Activated CD8-positive, alpha-beta memory T cell treated with anti-CD3 and anti-CD28 coated beads, Interleukin-2, amount 50 U/mL, for 1 hour (primary cell): ENCODE measurements at regions not wholly inside any gene's neighbourhood (a gene's known extent, or its start where the extent isn't known, plus 50 kb on each side); places are given as distances from the start of the nearest gene placed in this dataset.
"Not testable (repeated sequence)": the region's sequence is repeated elsewhere in the genome, so short reads cannot be mapped to it uniquely, and the experiment has no call there.

Source experiments
- DNase-seq: peaks from one replicate; pipeline ENCODE4 v3.0.0-alpha.2; 2020; ENCODE audit errors: extremely low read depth

DNA sequence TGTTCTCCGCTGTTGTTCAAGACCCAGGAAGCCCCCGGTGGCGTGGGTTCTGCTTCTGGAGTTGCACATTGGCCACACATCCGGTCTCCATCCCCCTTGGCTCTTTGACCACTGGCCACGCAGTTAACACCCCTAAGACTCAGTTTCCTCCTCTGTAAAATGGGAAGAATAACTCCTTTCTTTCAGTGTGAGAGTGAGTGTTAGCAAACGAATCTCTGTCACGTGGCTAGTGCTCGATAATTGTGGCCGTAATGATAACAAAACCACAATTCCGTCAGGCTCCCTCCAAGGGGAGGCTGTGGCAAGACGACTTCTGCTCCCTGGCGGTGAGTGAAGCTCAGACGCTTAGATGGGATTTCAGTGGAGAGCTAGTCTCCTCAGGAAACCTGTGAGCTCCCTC lies 315.2 kb upstream of the B3GAT1 start:
- no peak for DNase-seq

DNA sequence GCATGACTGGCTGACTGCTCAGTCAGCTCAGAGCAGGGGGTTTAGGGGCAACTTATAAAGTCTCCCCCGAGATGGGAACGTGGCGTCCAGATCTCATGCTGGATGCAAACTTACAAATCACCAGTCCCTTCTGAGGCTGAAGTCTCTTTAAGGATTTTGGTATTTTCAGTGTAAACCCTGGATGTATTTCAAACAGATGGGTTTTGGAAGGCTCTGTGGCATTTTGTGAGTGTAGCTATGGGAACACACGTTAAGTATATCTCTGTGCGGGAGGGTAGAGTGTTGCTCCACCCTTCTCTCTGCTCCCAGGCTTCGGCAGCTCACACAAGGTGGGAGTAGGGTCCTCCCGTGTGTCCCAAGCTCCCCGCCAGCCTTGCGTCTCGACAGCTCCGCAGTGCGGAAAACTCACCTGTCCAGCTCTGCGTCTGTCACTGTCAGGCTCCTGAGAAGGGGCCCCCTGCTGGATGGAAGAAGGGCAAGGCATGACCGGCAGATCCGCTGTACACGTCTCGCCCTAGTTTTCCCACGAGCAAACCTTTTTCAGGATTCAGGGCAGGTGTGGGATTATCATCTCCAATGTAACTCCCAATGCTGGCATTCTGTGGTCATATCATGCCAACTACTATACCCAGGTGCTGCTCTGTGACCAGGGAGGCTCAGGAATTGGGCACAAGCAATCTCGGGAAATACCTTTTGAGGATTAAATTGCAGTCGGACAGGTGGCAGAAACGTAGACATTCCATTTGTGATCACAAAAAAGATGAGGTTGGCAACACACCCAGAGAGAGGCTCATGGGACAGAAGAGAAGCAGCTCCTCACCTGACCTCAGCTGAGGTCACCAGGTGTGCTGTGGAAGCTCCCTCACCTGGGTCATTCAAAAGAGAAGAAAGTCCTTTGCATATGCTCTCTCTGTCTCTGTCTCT lies 313.9 kb upstream of the B3GAT1 start:
- no peak for DNase-seq

DNA sequence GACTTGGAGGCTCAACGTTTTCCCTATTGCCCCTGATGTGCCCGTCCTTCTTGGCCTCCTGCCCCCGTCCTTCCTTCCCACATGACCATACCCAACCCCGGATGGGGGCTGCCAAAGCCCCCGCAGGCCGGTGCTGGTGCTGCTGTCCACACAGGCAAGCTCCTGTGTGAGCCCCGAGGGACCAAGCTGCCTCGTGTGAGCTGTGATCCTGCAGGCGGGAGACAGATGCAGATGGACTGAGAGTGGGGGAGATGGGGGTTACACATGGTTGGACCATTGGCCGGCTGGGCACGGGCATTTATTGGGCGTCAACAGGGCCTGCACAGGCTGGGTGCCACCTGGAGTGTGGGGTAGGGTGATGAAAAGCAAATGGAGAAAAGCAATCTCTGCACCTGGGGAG lies 313.2 kb upstream of the B3GAT1 start:
- no peak for DNase-seq

DNA sequence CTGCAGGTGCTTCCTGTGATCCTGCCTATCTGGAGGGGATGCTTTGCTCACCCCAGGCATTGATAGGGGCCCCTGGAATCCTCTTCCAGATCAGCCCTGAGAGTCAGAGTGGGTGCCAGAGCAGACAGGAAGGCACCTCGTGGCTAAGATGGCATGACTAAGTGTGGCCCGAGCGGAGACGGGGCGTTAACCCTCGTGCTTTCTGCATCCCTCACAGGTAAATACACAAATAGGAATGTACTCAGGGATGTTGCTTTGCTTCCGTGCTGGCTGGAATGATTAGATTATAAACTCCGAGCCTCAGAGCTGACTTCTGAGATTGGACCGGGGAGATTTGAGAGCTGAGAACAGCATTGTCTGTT lies 312.7 kb upstream of the B3GAT1 start:
- DNase-seq, result no peak

DNA sequence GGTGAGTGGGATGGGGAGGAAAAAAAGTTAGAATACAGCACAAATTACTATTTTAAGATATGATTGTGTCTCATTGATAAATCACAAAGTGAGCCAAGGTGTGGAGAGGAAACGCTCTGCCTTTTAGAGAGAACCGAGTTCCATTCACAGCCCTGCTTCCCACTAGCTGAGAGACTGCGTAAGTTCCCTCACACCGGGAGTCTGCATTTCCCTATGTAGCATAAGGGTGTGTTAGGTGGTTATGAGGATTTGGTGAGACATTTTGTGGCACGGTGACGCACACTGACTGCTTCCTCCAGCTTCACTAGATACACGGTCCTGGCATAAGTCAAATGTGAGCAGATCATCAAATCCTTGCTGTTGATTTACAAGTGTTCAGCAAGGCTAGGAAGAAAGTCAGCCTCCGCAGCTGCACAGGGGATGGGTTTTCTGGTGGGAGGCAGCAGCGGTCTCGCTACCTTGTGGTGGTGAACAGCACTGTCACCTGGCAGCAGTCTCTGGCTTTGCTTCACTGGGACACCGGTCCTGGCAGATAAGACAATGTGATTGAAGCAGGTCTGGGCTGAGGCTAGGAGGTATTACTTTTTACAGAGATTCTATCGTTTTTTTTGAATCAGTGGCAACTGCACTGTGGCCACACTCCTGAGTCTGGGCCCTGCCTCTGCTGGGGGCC lies 312.2 kb upstream of the B3GAT1 start:
- DNase-seq, result no peak

DNA sequence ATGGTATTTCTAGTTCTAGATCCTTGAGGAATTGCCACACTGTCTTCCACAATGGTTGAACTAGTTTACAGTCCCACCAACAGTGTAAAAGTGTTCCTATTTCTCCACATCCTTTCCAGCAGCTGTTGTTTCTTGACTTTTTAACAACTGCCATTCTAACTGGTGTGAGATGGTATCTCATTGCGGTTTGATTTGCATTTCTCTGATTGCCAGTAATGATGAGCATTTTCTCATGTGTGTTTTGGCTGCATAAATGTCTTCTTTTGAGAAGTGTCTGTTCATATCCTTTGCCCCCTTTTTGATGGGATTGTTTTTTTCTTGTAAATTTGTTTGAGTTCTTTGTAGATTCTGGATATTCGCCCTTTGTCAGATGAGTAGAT lies 308.6 kb upstream of the B3GAT1 start:
- DNase-seq, result not testable (repeated sequence)

DNA sequence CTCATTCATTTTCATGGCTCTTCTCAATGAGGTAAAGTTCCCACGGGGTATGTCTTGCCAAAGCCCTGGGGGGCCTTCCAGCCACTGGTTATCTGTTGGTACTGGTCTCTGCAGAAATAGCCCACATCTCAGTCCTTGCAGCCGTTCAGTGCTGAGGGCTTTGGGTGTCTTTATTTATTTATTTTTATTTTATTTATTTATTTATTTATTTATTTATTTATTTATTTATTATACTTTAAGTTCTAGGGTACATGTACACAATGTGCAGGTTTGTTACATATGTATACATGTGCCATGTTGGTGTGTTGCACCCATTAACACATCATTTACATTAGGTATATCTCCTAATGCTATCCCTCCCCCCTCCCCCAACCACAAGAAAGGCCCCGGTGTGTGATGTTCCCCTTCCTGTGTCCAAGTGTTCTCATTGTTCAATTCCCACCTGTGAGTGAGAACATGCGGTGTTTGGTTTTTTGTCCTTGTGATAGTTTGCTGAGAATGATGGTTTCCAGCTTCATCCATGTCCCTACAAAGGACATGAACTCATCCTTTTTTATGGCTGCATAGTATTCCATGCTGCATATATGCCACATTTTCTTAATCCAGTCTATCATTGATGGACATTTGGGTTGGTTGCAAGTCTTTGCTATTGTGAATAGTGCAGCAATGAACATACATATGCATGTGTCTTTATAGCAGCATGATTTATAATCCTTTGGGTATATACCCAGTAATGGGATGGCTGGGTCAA lies 308.1 kb upstream of the B3GAT1 start:
- not testable (repeated sequence) for DNase-seq

DNA sequence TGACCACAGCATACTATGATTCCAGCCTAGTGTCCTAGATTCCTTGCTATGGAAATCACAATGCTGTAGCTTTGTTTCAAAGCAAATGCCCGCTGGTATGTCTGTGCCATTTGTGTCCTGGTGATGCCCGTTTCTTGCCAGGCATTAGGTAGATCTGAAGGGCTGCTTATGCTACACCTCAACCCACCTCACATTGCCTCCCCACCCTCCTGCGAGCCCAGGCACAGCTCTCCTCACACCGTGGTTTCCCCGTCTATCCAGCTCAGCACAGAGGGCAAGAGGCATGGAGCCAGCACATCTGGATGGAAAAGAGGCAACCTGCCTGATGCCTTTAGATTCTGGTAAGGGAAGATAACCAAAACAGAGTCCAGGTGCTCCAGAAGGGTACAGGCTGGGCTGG lies 307.4 kb upstream of the B3GAT1 start:
- DNase-seq, result no peak

DNA sequence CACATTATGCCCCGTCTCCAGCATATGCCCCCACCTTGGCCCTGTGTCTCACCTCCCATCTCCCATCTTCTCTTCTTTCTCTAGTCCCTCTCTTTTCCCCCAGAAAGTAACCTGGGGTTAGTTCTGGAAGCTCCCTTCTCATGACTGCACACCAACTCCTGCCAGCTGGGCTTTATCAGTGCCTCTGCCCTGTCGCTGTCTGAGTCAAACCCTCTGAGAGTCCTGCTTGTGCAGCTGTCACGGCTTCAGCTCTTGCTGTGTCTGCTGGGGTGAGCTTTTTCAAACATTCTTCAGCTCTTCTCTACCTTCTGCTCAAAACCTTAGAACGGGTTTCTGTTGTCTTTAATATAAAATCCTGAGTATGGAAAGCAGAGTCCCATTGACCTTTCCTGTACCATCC lies 304.5 kb upstream of the B3GAT1 start:
- DNase-seq, result no peak

DNA sequence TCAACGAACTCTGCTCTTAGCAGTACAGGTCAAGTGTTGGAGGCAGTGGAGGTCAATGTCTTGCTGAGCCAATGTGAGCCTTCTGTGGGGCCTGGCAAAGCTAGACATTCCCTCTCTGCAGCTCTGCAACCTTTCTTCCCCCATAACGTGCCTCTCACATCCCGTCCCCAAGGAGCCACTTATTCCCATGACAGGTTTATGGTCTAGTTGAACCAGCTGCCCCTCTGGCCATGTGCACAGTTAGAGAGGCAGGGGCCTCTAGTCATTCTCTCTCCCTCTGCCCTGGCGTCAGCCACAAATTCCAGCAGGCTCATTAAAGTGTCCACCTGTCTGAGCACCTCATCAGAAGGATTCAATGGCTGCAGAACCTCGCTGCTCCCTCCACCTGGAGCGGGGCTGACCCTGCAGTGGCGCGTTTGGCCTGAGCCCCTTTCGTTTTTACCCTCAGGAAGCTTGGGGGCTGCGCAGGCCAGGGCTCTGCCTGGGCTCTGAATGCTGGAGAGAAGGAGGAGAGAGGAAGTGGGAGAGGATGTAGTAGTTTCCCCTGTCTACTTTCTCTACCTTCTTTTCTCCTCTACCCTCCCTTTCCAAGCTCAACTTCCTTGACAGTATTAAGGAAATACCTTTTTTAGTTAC lies 302.1 kb upstream of the B3GAT1 start:
- DNase-seq, result no peak

DNA sequence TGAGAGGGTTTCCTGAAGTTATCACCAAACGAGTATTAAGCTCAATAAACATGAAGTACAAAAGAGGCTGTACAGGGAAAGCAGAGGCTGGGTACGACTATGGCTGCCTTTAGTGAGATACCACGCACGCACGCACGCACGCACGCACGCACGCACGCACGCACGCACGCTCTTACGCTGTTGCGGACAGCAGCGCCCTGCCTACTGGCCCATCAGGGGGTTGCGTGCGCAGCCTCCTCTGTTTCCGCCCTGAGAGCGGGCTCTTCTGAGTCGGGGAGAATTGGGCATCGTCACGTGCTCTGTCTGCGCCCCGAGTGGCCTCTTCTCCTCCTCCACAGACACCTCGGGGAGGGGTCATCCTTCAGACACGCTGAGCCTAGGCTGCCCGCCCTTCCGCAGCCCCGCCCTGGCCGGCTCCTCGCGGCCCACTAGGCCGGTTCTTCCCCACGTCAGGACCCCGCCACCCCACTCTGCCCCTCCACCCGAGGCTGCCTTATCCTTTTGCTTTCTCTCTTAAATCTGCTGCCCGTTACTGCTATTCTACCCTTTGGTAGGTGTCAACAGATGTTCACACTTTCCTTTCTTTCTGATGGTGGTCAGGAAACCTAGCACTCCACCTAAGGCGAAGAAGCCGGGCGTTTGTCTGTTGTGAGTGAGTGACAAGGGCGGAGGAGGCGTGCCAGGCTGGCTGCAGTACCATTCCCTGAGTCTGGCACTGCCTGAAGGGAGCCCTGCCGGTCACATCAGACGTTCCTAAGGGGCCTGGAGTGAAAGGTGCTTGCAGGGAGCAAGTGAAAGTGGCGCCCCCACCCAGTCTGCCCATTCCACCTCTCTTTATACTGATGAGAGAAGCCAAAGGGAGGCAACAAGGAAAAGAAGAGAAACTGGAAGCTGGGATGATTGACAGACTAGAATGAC lies 300.4 kb upstream of the B3GAT1 start:
- DNase-seq, result no peak

DNA sequence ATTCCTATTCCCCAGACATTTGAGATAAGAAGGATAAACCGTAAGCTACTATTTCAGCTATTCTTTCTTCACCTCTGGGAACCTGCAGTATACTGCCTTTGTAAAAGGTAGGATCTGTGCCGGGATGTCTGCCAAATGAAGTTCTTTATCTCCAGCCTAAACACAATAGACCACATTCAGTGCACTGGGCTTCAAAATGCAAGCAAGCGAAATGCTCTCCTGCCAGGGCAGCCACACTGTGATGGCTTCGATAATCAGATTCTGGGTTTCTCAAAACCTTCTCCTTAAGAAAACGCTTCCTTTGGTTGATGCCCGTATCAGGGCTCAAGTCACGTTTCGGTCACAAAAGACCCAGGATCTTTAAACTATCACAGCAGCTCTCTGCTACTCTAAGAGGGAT lies 299.5 kb upstream of the B3GAT1 start:
- DNase-seq, result no peak

DNA sequence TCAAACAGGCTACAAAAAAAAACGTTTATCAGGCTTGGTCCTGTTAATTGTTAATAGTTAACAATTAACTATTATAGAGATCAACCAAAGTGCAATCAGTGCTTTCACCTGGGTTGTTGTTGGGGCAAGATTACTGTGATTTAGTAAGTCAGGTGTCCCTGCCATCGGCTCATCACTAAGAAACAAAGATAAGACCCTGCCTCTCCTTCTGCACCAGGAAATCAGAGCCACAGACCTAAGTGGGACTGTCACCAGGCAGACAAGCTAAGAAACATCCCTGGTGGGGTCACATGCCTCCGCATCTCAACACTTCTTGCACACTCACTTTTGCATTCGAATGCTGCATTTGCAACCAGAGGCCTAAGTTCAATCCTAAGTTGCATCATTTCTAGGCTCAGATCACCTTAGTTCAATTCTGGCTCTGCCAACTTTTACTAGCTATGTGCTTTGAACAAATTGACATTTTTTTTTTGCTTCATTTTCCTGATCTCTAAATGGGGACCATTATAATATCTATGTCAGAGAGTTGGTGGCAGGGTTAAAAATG lies 298.9 kb upstream of the B3GAT1 start:
- no peak for DNase-seq

DNA sequence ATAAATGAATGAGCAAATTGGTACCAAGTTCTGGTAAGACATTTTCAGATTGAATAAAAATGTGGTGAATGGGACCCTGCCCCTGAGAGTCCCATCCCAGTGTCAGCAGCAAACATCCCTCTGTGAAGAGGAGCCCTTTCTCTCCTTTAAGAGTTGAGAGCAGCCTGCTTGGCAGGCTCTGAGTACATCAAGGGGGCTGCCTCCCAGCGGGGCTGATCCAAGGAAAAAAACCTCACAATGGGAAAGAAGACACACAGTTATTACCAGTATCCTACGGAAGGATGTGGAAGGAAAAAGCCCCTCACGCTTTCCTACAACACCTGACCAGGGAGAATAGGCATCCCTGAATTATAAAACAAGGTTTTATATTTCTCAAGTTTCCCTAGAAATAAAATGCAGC lies 293.8 kb upstream of the B3GAT1 start:
- DNase-seq, result no peak

DNA sequence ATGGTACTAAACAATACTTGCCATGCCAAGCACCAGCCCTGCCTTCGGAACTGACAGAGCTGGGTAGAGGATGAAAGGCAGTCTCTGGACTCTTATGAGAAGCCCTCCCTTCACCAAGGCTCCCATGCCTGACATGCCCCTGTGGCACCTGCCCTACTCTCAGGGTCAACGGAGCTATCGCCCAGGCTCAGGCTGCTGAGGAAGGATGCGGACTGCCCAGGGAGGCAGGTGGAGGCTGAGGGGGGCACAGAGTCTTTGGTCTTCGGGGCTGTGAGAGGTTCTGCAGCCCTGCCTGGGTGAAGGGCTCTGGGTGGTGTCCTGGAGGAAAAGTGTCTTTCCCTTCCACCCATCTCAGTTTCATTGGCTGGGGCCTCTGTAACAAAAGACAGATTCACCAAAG lies 290.8 kb upstream of the B3GAT1 start:
- no peak for DNase-seq

DNA sequence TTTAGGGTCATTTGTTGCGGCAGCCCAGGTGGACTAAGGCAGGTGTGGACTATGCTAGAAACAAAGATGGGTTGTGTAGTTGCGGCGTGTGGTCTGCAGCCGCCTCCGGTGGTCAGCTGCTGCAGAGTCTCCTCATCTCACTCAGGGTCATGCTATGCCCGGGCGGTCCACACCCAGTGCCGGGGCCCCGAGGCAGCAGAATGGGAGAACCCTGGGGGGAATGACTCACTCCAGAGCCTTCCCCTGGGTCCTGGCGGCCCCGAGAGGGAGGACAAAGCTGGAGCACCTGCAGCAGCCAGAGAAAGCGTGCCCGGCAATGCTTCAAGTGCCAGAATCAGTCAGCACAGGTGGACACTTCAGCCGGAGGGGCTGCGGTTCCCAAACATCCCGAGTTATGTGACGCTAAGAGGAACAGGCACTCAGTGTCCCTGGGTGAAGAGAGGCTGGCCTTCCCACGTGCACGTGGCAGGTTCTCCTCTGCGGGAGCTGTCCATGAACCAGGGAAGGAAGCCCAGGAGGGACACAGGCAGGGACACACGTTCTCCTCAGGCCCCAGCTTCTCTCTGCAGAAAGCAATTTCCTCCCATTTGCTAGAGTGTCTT lies 289.6 kb upstream of the B3GAT1 start:
- DNase-seq, result no peak

DNA sequence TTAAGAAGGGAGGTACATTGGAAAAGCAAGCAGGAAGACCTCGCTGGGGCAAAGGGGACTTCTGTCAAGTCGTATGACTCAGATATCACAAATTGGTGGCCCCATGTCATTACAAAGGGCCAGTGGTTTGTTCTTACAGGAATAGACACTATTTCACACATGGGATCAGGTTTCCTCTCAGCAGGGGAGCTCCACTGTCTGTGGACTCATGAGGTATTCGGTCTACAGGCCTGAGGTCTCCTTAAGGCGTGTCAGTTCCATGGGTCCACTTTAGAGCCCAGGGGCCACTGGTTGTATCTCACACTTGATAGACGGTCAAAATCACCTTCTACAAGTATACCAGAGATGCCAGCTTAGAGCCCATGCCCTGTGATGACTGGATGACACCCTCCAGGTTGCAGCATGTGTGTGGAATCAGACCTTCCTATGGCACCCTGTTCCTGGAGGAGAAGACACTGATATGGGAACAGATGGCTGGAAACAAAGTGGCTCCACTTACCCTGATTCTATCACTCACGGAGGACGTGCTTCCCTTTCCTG lies 288.1 kb upstream of the B3GAT1 start:
- no peak for DNase-seq

DNA sequence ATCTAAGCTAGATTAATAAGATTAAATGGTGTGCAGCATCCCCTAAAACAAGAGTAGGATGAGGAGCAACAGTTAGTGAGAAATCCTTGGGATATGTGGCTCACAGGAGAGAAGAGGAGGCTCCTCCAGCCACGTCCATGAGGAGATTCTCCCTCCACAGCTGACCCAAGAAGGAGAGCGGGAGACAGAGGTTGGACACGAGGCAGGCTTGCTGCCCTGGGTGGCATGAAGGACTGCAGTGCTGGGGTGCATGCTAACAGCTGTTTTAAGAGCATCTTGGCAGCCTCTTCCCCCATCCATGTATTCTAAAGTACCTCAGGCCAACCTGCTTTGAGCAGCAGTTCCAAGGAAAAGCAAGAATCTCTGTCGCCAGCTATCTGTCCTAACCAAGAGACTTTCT lies 284.4 kb upstream of the B3GAT1 start:
- DNase-seq, result no peak

DNA sequence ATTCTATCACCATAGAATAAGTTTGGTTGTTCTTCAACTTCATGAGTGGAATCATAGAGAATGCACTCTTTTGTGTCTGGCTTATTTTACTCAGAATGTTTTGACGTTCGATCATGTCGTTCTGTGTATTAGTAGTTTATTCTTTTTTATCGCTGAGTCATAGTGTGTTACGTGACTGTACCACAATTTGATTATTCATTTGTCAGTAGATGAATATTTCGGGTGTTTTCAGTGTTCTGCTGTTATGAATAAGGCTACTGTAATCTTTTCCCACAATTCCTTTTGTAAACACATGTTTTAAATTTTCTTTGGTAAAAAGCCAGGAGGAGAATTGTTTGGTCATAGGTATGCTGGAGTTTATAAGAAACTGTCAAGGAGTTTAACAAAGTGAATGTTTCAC lies 279.9 kb upstream of the B3GAT1 start:
- DNase-seq, result no peak

DNA sequence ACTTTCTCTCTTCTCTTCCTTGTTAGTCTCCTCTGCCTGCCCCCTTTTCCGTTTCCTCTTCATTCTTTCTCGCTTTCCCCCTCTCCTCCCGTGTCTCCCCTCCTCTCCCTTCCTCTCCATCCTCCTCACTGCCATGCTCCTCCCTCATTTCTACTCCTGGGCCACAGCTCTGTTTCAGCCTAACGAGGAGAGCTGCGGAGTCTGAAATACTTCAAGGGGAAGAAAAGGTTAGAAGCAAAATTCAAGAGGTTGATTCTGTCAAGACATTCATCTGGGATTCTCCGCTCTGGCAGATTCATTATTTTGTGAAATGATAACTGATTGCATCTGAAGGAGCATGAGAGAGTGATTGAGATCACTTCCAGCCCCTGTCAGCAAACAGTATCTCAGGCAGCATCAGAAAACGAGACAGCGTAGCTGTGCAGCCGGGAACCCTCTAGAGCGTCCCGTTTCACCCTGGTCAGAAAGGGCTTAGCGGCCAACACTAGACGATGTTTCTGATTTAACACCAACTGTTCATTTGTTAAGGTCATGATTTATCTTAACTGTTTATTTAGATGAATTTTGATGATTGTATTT lies 279.3 kb upstream of the B3GAT1 start:
- no peak for DNase-seq
